A549 (cell line): ENCODE measurements at regions not wholly inside any gene's neighbourhood (a gene's known extent, or its start where the extent isn't known, plus 50 kb on each side); places are given as distances from the start of the nearest gene placed in this dataset.

Source experiments
- ATAC-seq, 2 experiments: fragments of 200-7000 bp in 1 of 2; fragments of >200 bp in 1 of 2; cut with Nextera tagmentation in 1 of 2; cut with Tn5 transposase in 1 of 2; 3 replicates each; pipeline versions ENCODE4 v1.8.0 to v1.9.1; 2018 to 2020; ENCODE audit warnings: mild to moderate bottlenecking in 1 of 2, moderate library complexity in 1 of 2
- CTCF ChIA-PET: fragments of 300-600 bp; sonication (Branson Sonifier 250); formaldehyde crosslinking; extraction: SDS; loops from one replicate; lab custom pipeline; 2021; ENCODE audit warnings: antibody characterized with exemption, inconsistent platforms; lab: Yijun Ruan, JAX
- POLR2A ChIA-PET: fragments of 350-600 bp; formaldehyde crosslinking; extraction: SDS; loops from one replicate; lab custom pipeline; 2021; ENCODE audit warnings: antibody characterized with exemption, inconsistent platforms; lab: Yijun Ruan, JAX
- DNase-seq, 2 experiments: peaks; one replicate each; pipeline versions ENCODE4 v3.0.0 to v3.0.0-alpha.2; 2011 to 2016; ENCODE audit warnings: low read depth in 1 of 2, low spot score in 1 of 2
- FAIRE-seq: peaks from 2 replicates; lab custom pipeline; 2011; peaks lifted over from hg19 to GRCh38; lab: Jason Lieb, UNC
- H3K27ac ChIP-seq, 2 experiments: fragments of >200 bp; sonication (Bioruptor Twin); formaldehyde crosslinking; 3 replicates each; pipeline ENCODE4 v1.5.1; 2016 to 2017
- H3K4me1 ChIP-seq: fragments of >200 bp; sonication (Bioruptor Twin); formaldehyde crosslinking; 3 replicates; pipeline ENCODE4 v1.6.1; 2016
- H3K4me2 ChIP-seq: fragments of >200 bp; sonication (Bioruptor Twin); formaldehyde crosslinking; 3 replicates; pipeline ENCODE4 v1.6.1; 2016
- H3K4me3 ChIP-seq: fragments of >200 bp; sonication (Bioruptor Twin); formaldehyde crosslinking; 3 replicates; pipeline ENCODE4 v1.5.1; 2016
- H3K9me3 ChIP-seq: fragments of >200 bp; sonication (Bioruptor Twin); formaldehyde crosslinking; 3 replicates; pipeline ENCODE4 v1.6.1; 2016
- CEBPB ChIP-seq, 2 experiments: fragments of >200 bp in 1 of 2; sonication (Bioruptor Twin) in 1 of 2; formaldehyde crosslinking in 1 of 2; IDR thresholded peaks; 2 replicates each; pipeline ENCODE4 v1.6.1; 2012 to 2016
- E2F6 ChIP-seq: IDR thresholded peaks from 2 replicates; pipeline ENCODE4 v1.6.1; 2012; ENCODE audit warnings: low read depth, borderline replicate concordance
- ELK1 ChIP-seq: fragments of 150-350 bp; IDR thresholded peaks from 2 replicates; pipeline ENCODE4 v1.6.1; 2014; ENCODE audit warnings: low read depth, mild to moderate bottlenecking, low read length
- ESRRA ChIP-seq: fragments of 150-350 bp; IDR thresholded peaks from 2 replicates; pipeline ENCODE4 v1.6.1; 2014; ENCODE audit warnings: mild to moderate bottlenecking, low read length, borderline replicate concordance
- FOSL2 ChIP-seq, 2 experiments: fragments of 450-650 bp in 1 of 2; fragments of >200 bp in 1 of 2; sonication (Bioruptor Twin) in 1 of 2; formaldehyde crosslinking; IDR thresholded peaks; 2 replicates each; pipeline versions ENCODE4 v1.5.0 to v1.6.1; 2016 to 2020; ENCODE audit warnings: mild to moderate bottlenecking in 1 of 2, moderate library complexity in 1 of 2
- HEYL ChIP-seq: fragments of 250-450 bp; sonication (Bioruptor Pico); IDR thresholded peaks from 2 replicates; pipeline ENCODE4 v1.8.0; 2021; ENCODE audit warnings: mild to moderate bottlenecking, moderate library complexity
- KDM5A ChIP-seq: fragments of 200-600 bp; sonication (generic); IDR thresholded peaks from 2 replicates; pipeline ENCODE4 v1.6.1; 2016; ENCODE audit warnings: antibody characterized with exemption, mild to moderate bottlenecking
- MAFK ChIP-seq: fragments of 450-650 bp; IDR thresholded peaks from 2 replicates; pipeline ENCODE4 v1.6.1; 2014; ENCODE audit not compliant: partially characterized antibody
- MYC ChIP-seq: IDR thresholded peaks from 2 replicates; pipeline ENCODE4 v1.6.1; 2012; ENCODE audit warnings: mild to moderate bottlenecking, inconsistent platforms, low read length, improper control_type of control experiment, borderline replicate concordance
- NFE2L2 ChIP-seq: fragments of 150-350 bp; conservative IDR thresholded peaks from 2 replicates; pipeline ENCODE4 v1.6.1; 2014; ENCODE audit warnings: low read length
- RAD21 ChIP-seq, 2 experiments: fragments of >200 bp in 1 of 2; sonication (Bioruptor Twin) in 1 of 2; formaldehyde crosslinking in 1 of 2; IDR thresholded peaks in 1 of 2; conservative IDR thresholded peaks in 1 of 2; 2 replicates in 1 of 2; 3 replicates in 1 of 2; pipeline ENCODE4 v1.6.1; 2012 to 2018; ENCODE audit warnings: inconsistent platforms in 1 of 2
- REST ChIP-seq: fragments of 200-600 bp; sonication (generic); IDR thresholded peaks from 2 replicates; pipeline ENCODE4 v1.6.1; 2016; ENCODE audit warnings: antibody characterized with exemption, mild to moderate bottlenecking, moderate library complexity
- RFX5 ChIP-seq: fragments of 450-650 bp; IDR thresholded peaks from 2 replicates; pipeline ENCODE4 v1.7.1; 2014; ENCODE audit warnings: antibody characterized with exemption, mild to moderate bottlenecking, moderate library complexity
- SREBF2 ChIP-seq: fragments of 450-650 bp; IDR thresholded peaks from 2 replicates; pipeline ENCODE4 v1.6.1; 2014; ENCODE audit warnings: mild to moderate bottlenecking, moderate library complexity
- ZC3H11A ChIP-seq: fragments of 450-650 bp; IDR thresholded peaks from 2 replicates; pipeline ENCODE4 v1.6.1; 2014; ENCODE audit warnings: antibody characterized with exemption, mild to moderate bottlenecking
- ZSCAN20 ChIP-seq: fragments of 250-450 bp; sonication (Bioruptor Pico); IDR thresholded peaks from 2 replicates; pipeline ENCODE4 v1.8.0; 2022; ENCODE audit warnings: mild to moderate bottlenecking, moderate library complexity
- WGBS: methylation state at CpG from one replicate; pipeline ENCODE4 v1.1.6; 2017; ENCODE audit errors: missing lambda C conversion rate; 5-methylcytosine and 5-hydroxymethylcytosine counted together
- TF ChIP-seq, protein P1 (sequence below): fragments of 250-450 bp; sonication (Bioruptor Pico); IDR thresholded peaks from 2 replicates; pipeline ENCODE4 v1.5.0; 2020; ENCODE audit warnings: low read depth, mild to moderate bottlenecking, moderate library complexity
- TF ChIP-seq, protein P2 (sequence below): fragments of >200 bp; sonication (Bioruptor Twin); formaldehyde crosslinking; IDR thresholded peaks from 3 replicates; pipeline ENCODE4 v1.6.1; 2016

- TF ChIP-seq SREBF2, result no peak
- no peak for TF ChIP-seq MYC
- TF ChIP-seq FOSL2 (IDR thresholded peaks at IDR 0.05), result no peak
- no peak for TF ChIP-seq FOSL2 (CRISPR knock-in tag; IDR thresholded peaks at IDR 0.05)
- TF ChIP-seq KDM5A, result no peak
- TF ChIP-seq, all 56 proteins: peak for 0
Observed at GRCh38 chr2:125224188-125224587, 1199.1 kb downstream of the CNTNAP5 start (continued).

DNA sequence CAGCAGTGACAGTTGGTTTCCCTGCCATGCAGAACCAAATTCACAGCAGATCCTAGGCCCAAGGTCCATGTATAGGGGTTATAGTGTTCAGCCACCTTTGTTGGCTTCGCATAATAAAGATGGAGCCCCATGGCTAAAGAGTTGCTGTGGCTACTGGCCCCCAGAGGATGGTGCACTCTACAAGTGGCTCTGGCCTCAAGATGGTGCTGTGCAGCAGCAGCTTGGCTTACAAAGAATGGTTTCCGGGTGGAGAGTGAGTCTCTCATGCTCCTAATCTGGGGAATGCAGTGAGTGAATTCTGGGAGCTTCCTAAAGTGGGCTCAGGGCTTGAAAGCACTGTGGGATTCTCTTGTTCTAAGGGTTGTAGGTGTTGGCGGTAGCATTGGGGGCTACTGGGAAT is 1199.7 kb downstream of the CNTNAP5 start:
- ATAC-seq, result peak in 1 of 2 experiments; percentile 62; a peak in 2 of 6 replicates
- TF ChIP-seq RAD21 (conservative IDR thresholded peaks at IDR 0.05 in 1 of 2, IDR thresholded peaks at IDR 0.05 in 1 of 2), result peak in 1 of 2 experiments; percentile 23; a peak in 1 of 5 replicates
- TF ChIP-seq NFE2L2, result no peak
- TF ChIP-seq, all 56 proteins: peak for 1
- no peaks in the 10 kb centered on the region for H3K9me3 ChIP-seq
- 54% methylated on average over 3 of the region's 3 CpGs for WGBS
- H3K4me2 ChIP-seq, result no peak overlapping the region
- H3K4me1 ChIP-seq, result no peaks in the 10 kb centered on the region
- FAIRE-seq, result no peak
- no peak overlapping the region for H3K27ac ChIP-seq
- peak in 1 of 2 experiments; percentile 4 for DNase-seq
- no peak overlapping the region for H3K4me3 ChIP-seq
- POLR2A ChIA-PET, result no interaction called here
- CTCF ChIA-PET, result no interaction called here

- POLR2A ChIA-PET, result no interaction called here
- DNase-seq (no peak), ATAC-seq (no peak)
- Histone ChIP-seq H3K4me2 (no peak overlapping the region), H3K4me1 (no peaks in the 10 kb centered on the region)
- WGBS, result 4% methylated on average over 2 of the region's 2 CpGs
- TF ChIP-seq HEYL (CRISPR knock-in tag) (no peak), ZSCAN20 (CRISPR knock-in tag) (no peak), MAFK (peak; percentile 53), ELK1 (no peak)
- TF ChIP-seq, all 56 proteins: peak for 1
- CTCF ChIA-PET, result interaction anchor here (0.6 to 0.8 kb wide), 2 partner anchors 94 to 413 kb away, joined by 3 to 4 read pairs; no protein-coding TSS in a partner anchor
- Histone ChIP-seq H3K9me3 (no peaks in the 10 kb centered on the region), H3K4me3 (no peak overlapping the region), H3K27ac (no peak overlapping the region)
- FAIRE-seq, result no peak
Observed at GRCh38 chr2:125227843-125228392, 1202.8 kb downstream of the CNTNAP5 start.

- TF ChIP-seq MAFK, result no peak
- no peak overlapping the region for H3K4me2 ChIP-seq
- H3K27ac ChIP-seq, result no peak overlapping the region
- FAIRE-seq (no peak), ATAC-seq (no peak), DNase-seq (no peak)
- WGBS, result 47% methylated on average over 6 of the region's 6 CpGs
- no peak overlapping the region for H3K4me3 ChIP-seq
- no peaks in the 10 kb centered on the region for H3K4me1 ChIP-seq
- POLR2A ChIA-PET, result no interaction called here
- CTCF ChIA-PET, result no interaction called here
- 0 out of 3 replicates have a peak, but pooled peaks cover 4% of the 10 kb centered on the region for H3K9me3 ChIP-seq
Observed at GRCh38 chr2:125240870-125241269, 1215.8 kb downstream of the CNTNAP5 start.

DNA sequence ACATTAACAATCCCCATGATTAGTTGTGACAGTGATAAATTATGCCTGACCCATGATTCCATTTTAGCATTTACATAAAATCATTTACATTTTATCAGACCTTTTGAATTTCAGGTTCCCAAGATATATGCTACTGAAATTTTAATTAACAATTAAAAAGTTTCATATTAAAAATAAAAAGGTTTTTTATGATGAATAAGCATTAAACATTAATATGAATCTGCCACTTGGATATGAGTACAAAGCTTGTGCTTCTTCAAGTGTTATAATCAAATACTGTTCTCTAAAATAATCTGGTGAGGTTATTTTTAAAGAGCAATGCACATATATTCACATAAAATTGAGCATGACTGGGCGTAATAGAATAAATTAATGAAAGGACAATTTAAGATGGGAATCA is 1218.0 kb downstream of the CNTNAP5 start:
- ATAC-seq, result no peak
- Histone ChIP-seq H3K4me2 (no peak overlapping the region), H3K4me3 (no peak overlapping the region), H3K4me1 (no peaks in the 10 kb centered on the region), H3K9me3 (no peaks in the 10 kb centered on the region), H3K27ac (no peak overlapping the region)
- WGBS, result 26% methylated on average over 1 of the region's 1 CpG
- no peak for FAIRE-seq
- DNase-seq, result no peak
- ChIA-PET POLR2A (no interaction called here), CTCF (no interaction called here)
- TF ChIP-seq ESRRA (no peak), REST (no peak), MAFK (peak; percentile 25), ZC3H11A (no peak), RFX5 (no peak), E2F6 (no peak), CEBPB (IDR thresholded peaks at IDR 0.05) (no peak)
- TF ChIP-seq, protein P1, sequence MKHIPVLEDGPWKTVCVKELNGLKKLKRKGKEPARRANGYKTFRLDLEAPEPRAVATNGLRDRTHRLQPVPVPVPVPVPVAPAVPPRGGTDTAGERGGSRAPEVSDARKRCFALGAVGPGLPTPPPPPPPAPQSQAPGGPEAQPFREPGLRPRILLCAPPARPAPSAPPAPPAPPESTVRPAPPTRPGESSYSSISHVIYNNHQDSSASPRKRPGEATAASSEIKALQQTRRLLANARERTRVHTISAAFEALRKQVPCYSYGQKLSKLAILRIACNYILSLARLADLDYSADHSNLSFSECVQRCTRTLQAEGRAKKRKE (CRISPR knock-in tag), result no peak
- TF ChIP-seq, protein P2, sequence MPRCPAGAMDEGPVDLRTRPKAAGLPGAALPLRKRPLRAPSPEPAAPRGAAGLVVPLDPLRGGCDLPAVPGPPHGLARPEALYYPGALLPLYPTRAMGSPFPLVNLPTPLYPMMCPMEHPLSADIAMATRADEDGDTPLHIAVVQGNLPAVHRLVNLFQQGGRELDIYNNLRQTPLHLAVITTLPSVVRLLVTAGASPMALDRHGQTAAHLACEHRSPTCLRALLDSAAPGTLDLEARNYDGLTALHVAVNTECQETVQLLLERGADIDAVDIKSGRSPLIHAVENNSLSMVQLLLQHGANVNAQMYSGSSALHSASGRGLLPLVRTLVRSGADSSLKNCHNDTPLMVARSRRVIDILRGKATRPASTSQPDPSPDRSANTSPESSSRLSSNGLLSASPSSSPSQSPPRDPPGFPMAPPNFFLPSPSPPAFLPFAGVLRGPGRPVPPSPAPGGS, result no peak
